Trophoblast cell (in vitro differentiated cells and primary cell): ENCODE measurements at regions not wholly inside any gene's neighbourhood (a gene's known extent, or its start where the extent isn't known, plus 50 kb on each side); places are given as distances from the start of the nearest gene placed in this dataset.

Experiments
- DNase-seq, 2 donors: peaks; one replicate each; pipeline ENCODE4 v3.0.0-alpha.2; 2016
- H2AFZ ChIP-seq: 2 replicates; pipeline ENCODE4 v1.6.1; 2013; ENCODE audit warnings: low read length, moderate library complexity, mild to moderate bottlenecking; ENCODE audit not compliant: insufficient read depth, poor library complexity
- H2AK5ac ChIP-seq: 2 replicates; pipeline ENCODE4 v1.6.1; 2013; ENCODE audit warnings: mild to moderate bottlenecking, low read length
- H2BK120ac ChIP-seq: 2 replicates; pipeline ENCODE4 v1.6.1; 2013; ENCODE audit warnings: low read length, mild to moderate bottlenecking, moderate library complexity; ENCODE audit not compliant: insufficient read depth, poor library complexity
- H2BK12ac ChIP-seq: 2 replicates; pipeline ENCODE4 v1.6.1; 2013; ENCODE audit warnings: mild to moderate bottlenecking, low read length, moderate library complexity
- H2BK5ac ChIP-seq: 2 replicates; pipeline ENCODE4 v1.6.1; 2013; ENCODE audit warnings: low read length, low read depth, moderate library complexity, mild to moderate bottlenecking; ENCODE audit not compliant: poor library complexity
- H3K14ac ChIP-seq: 2 replicates; pipeline ENCODE4 v1.6.1; 2013; ENCODE audit warnings: mild to moderate bottlenecking, low read length
- H3K18ac ChIP-seq: 2 replicates; pipeline ENCODE4 v1.6.1; 2013; ENCODE audit warnings: mild to moderate bottlenecking, low read length
- H3K23ac ChIP-seq: 2 replicates; pipeline ENCODE4 v1.6.1; 2013; ENCODE audit warnings: low read length
- H3K27ac ChIP-seq: 2 replicates; pipeline ENCODE4 v1.5.1; 2013; ENCODE audit warnings: low read depth, mild to moderate bottlenecking, inconsistent platforms, low read length, moderate library complexity
- H3K27me3 ChIP-seq: 2 replicates; pipeline ENCODE4 v1.6.1; 2013; ENCODE audit warnings: inconsistent platforms, mild to moderate bottlenecking, low read length, moderate library complexity; ENCODE audit not compliant: insufficient read depth
- H3K36me3 ChIP-seq, 2 experiments: 1 replicate in 1 of 2; 2 replicates in 1 of 2; pipeline ENCODE4 v1.6.1; 2013; ENCODE audit warnings: low read length in 2 of 2, mild to moderate bottlenecking in 2 of 2, moderate library complexity in 1 of 2; ENCODE audit not compliant: insufficient read depth in 2 of 2, control insufficient read depth in 1 of 2
- H3K4ac ChIP-seq: 2 replicates; pipeline ENCODE4 v1.6.1; 2013; ENCODE audit warnings: low read depth, mild to moderate bottlenecking, low read length, moderate library complexity
- H3K4me1 ChIP-seq, 2 experiments: 1 replicate in 1 of 2; 2 replicates in 1 of 2; pipeline ENCODE4 v1.6.1; 2013; ENCODE audit warnings: low read length in 2 of 2, mild to moderate bottlenecking in 2 of 2, moderate library complexity in 1 of 2; ENCODE audit not compliant: insufficient read depth in 2 of 2, control insufficient read depth in 1 of 2
- H3K4me2 ChIP-seq: 2 replicates; pipeline ENCODE4 v1.6.1; 2013; ENCODE audit warnings: inconsistent platforms, mild to moderate bottlenecking, low read length, moderate library complexity
- H3K4me3 ChIP-seq: 2 replicates; pipeline ENCODE4 v1.5.1; 2013; ENCODE audit warnings: mild to moderate bottlenecking, low read depth, low read length, inconsistent platforms
- H3K79me1 ChIP-seq: one replicate; pipeline ENCODE4 v1.6.1; 2013; ENCODE audit warnings: low read length
- H3K79me2 ChIP-seq: 2 replicates; pipeline ENCODE4 v1.6.1; 2013; ENCODE audit warnings: low read length, mild to moderate bottlenecking; ENCODE audit not compliant: control insufficient read depth, insufficient read depth, poor library complexity
- H3K9ac ChIP-seq: 2 replicates; pipeline ENCODE4 v1.6.1; 2013; ENCODE audit warnings: mild to moderate bottlenecking, low read length
- H3K9me3 ChIP-seq: 2 replicates; pipeline ENCODE4 v1.6.1; 2013; ENCODE audit warnings: low read depth, mild to moderate bottlenecking, control low read depth, inconsistent platforms, low read length; ENCODE audit not compliant: insufficient read depth
- H4K12ac ChIP-seq: 2 replicates; pipeline ENCODE4 v1.6.1; 2013; ENCODE audit warnings: low read depth, mild to moderate bottlenecking, low read length, moderate library complexity
- H4K8ac ChIP-seq: 2 replicates; pipeline ENCODE4 v1.6.1; 2013; ENCODE audit warnings: low read depth, mild to moderate bottlenecking, low read length, moderate library complexity
- H4K91ac ChIP-seq: one replicate; pipeline ENCODE4 v1.6.1; 2013; ENCODE audit warnings: low read depth, mild to moderate bottlenecking, low read length, moderate library complexity
- WGBS: extraction: QIAGEN DNeasy Blood & Tissue Kit; methylation state at CpG from one replicate; pipeline ENCODE4 v1.1.7; 2013; ENCODE audit warnings: missing lambda C conversion rate; ENCODE audit not compliant: insufficient read length, insufficient coverage; ENCODE audit errors: extremely low coverage; 5-methylcytosine and 5-hydroxymethylcytosine counted together

- DNase-seq: peak; percentile 52 to 85
- Histone ChIP-seq H3K23ac (no peak overlapping the region), H4K8ac (no peak overlapping the region), H3K14ac (no peak overlapping the region), H4K91ac (no peak overlapping the region), H3K9me3 (peaks cover 2% of the 10 kb centered on the region), H2AK5ac (no peak overlapping the region), H3K27me3 (no peaks in the 10 kb centered on the region), H4K12ac (no peak overlapping the region), H3K18ac (no peak overlapping the region), H3K4me2 (no peak overlapping the region), H3K27ac (peak overlapping the region; percentile 6), H3K4ac (no peak overlapping the region), H3K9ac (no peak overlapping the region), H2AFZ (no peak overlapping the region), H2BK120ac (no peak overlapping the region), H2BK5ac (no peak overlapping the region), H3K4me1 (peaks cover 22 to 30% of the 10 kb centered on the region in 2 experiments), H3K4me3 (no peak overlapping the region), H3K36me3 (no peaks in the 10 kb centered on the region), H2BK12ac (no peak overlapping the region), H3K79me2 (peaks cover 9% of the 10 kb centered on the region), H3K79me1 (peaks cover 26% of the 10 kb centered on the region)
- WGBS: no CpG with 5 or more reads among the region's 1 CpG
Observed at GRCh38 chr3:134083008-134083407, 53.3 kb upstream of the SLCO2A1 start.

- no peak overlapping the region for H3K23ac ChIP-seq
- H4K12ac ChIP-seq: no peak overlapping the region
- H3K4me1 ChIP-seq: peaks cover 22 to 27% of the 10 kb centered on the region in 2 experiments
- H3K36me3 ChIP-seq: no peaks in the 10 kb centered on the region
- DNase-seq: no peak
- H2AFZ ChIP-seq: no peak overlapping the region
- WGBS: no CpG with 5 or more reads among the region's 2 CpGs
- H2BK120ac ChIP-seq: peak overlapping the region; percentile 48
- H3K9ac ChIP-seq: no peak overlapping the region
- peak overlapping the region; percentile 6 for H3K27ac ChIP-seq
- no peak overlapping the region for H4K8ac ChIP-seq
- H3K79me1 ChIP-seq: peaks cover 23% of the 10 kb centered on the region
- H2AK5ac ChIP-seq: peak overlapping the region; percentile 49
- H4K91ac ChIP-seq: peak overlapping the region; percentile 77
- peaks cover 9% of the 10 kb centered on the region for H3K79me2 ChIP-seq
- peak overlapping the region; percentile 81 for H2BK5ac ChIP-seq
- peak overlapping the region; percentile 36 for H3K14ac ChIP-seq
- peak overlapping the region; percentile 39 for H3K4ac ChIP-seq
- H3K27me3 ChIP-seq: no peaks in the 10 kb centered on the region
- no peak overlapping the region for H3K4me2 ChIP-seq
- H2BK12ac ChIP-seq: peak overlapping the region; percentile 89
- H3K9me3 ChIP-seq: peaks cover 2% of the 10 kb centered on the region
- H3K18ac ChIP-seq: peak overlapping the region; percentile 22
- H3K4me3 ChIP-seq: no peak overlapping the region
Observed at GRCh38 chr3:134082582-134082981, 52.9 kb upstream of the SLCO2A1 start.

- no peak overlapping the region for H2BK5ac ChIP-seq
- no peak overlapping the region for H3K4ac ChIP-seq
- H3K79me1 ChIP-seq: peaks cover 20% of the 10 kb centered on the region
- H3K9me3 ChIP-seq: peaks cover 4% of the 10 kb centered on the region
- no peaks in the 10 kb centered on the region for H3K36me3 ChIP-seq
- H2BK12ac ChIP-seq: no peak overlapping the region
- H3K4me1 ChIP-seq: peaks cover 22 to 24% of the 10 kb centered on the region in 2 experiments
- H3K9ac ChIP-seq: no peak overlapping the region
- H3K14ac ChIP-seq: no peak overlapping the region
- WGBS: no CpG with 5 or more reads among the region's 3 CpGs
- no peak overlapping the region for H3K4me2 ChIP-seq
- H3K23ac ChIP-seq: no peak overlapping the region
- no peak overlapping the region for H4K8ac ChIP-seq
- no peak overlapping the region for H3K4me3 ChIP-seq
- no peak overlapping the region for H3K18ac ChIP-seq
- H2AFZ ChIP-seq: no peak overlapping the region
- H3K27ac ChIP-seq: no peak overlapping the region
- H4K12ac ChIP-seq: no peak overlapping the region
- no peak overlapping the region for H4K91ac ChIP-seq
- H2AK5ac ChIP-seq: no peak overlapping the region
- DNase-seq: peak; percentile 88 to 92
- no peak overlapping the region for H2BK120ac ChIP-seq
- no peaks in the 10 kb centered on the region for H3K27me3 ChIP-seq
- peaks cover 9% of the 10 kb centered on the region for H3K79me2 ChIP-seq
Observed at GRCh38 chr3:134081211-134081610, 51.5 kb upstream of the SLCO2A1 start.

GRCh38 chr3:134080761-134081160 lies 51.0 kb upstream of the SLCO2A1 start:
- Histone ChIP-seq H3K14ac (no peak overlapping the region), H3K4me2 (no peak overlapping the region), H3K79me2 (peaks cover 9% of the 10 kb centered on the region), H3K4ac (no peak overlapping the region), H2BK12ac (no peak overlapping the region), H2BK5ac (no peak overlapping the region), H4K12ac (no peak overlapping the region), H2AFZ (no peak overlapping the region), H3K4me3 (no peak overlapping the region), H3K36me3 (no peaks in the 10 kb centered on the region), H4K8ac (no peak overlapping the region), H2AK5ac (no peak overlapping the region), H2BK120ac (no peak overlapping the region), H3K79me1 (peaks cover 20% of the 10 kb centered on the region), H3K9me3 (peaks cover 4% of the 10 kb centered on the region), H3K27ac (no peak overlapping the region), H3K27me3 (no peaks in the 10 kb centered on the region), H3K9ac (no peak overlapping the region), H3K4me1 (peaks cover 21 to 22% of the 10 kb centered on the region in 2 experiments), H3K18ac (no peak overlapping the region), H4K91ac (no peak overlapping the region), H3K23ac (no peak overlapping the region)
- peak; percentile 56 to 81 for DNase-seq
